ENCODE measurements at regions not wholly inside any gene's neighbourhood (a gene's known extent, or its start where the extent isn't known, plus 50 kb on each side); places are given as distances from the start of the nearest gene placed in this dataset.

DNA sequence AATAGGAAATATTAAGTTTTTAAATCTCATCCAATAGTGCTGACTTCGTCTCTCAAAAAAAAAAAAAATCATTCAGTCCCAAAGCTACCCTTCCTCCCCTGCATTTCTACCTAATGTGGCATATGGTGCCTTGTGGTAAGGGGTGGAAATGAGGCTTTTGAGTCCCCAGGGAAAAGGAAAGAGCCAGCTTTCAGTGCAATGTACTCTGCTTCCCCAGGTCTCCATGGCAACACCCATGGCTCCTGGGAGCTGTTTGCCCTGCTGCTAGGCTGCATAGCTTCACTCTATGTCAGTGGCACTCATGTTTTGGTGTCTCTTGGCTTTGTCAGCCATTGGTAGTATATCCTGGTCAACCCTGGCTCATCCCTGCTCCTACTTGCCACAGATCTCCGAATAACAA, 175.9 kb downstream of the SLC39A8 start:
- TF ChIP-seq MAX (IDR thresholded peaks at IDR 0.05) (no peak), TCF12 (IDR thresholded peaks at IDR 0.05; ENCODE audit: low read depth) (no peak), REST (IDR thresholded peaks at IDR 0.05; ENCODE audit: low read depth) (no peak)

Measured in Ishikawa (cell line).